A673 (cell line): ENCODE measurements at regions not wholly inside any gene's neighbourhood (a gene's known extent, or its start where the extent isn't known, plus 50 kb on each side); places are given as distances from the start of the nearest gene placed in this dataset.

Experiments used
- EZH2 ChIP-seq: fragments of 200-600 bp; sonication (generic); IDR thresholded peaks from 2 replicates; pipeline ENCODE4 v1.6.1; 2017; ENCODE audit warnings: borderline replicate concordance, low read depth, mild to moderate bottlenecking, mixed read lengths, antibody characterized with exemption, low read length; ENCODE audit not compliant: poor library complexity, severe bottlenecking
- TF ChIP-seq, protein P1 (sequence below): fragments of 300-800, 200-600 bp; sonication (generic); conservative IDR thresholded peaks from 2 replicates; pipeline ENCODE4 v1.5.1; 2017; ENCODE audit warnings: low read depth, mild to moderate bottlenecking, antibody characterized with exemption, low read length, moderate library complexity, mixed read lengths

DNA sequence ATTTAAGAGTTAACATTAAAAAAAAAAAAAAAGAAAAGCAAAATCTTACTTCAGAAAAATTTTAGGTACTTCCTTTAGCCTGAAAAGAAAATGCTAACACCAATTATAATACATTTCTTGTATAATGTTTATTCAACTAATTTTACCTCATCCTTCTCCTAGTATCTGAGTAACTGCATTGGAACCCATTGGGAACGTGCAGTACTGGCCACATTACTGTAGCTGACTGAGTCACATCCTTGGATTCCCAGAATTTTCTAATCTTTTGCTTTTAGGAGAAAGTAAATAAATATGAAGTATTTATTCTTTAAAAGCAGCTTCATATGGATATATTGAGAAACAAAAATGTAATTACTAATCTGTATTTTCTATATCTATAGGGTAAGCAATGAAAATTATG lies 82.6 kb upstream of the SLITRK2 start:
- no peak for TF ChIP-seq EZH2
- TF ChIP-seq, protein P1, sequence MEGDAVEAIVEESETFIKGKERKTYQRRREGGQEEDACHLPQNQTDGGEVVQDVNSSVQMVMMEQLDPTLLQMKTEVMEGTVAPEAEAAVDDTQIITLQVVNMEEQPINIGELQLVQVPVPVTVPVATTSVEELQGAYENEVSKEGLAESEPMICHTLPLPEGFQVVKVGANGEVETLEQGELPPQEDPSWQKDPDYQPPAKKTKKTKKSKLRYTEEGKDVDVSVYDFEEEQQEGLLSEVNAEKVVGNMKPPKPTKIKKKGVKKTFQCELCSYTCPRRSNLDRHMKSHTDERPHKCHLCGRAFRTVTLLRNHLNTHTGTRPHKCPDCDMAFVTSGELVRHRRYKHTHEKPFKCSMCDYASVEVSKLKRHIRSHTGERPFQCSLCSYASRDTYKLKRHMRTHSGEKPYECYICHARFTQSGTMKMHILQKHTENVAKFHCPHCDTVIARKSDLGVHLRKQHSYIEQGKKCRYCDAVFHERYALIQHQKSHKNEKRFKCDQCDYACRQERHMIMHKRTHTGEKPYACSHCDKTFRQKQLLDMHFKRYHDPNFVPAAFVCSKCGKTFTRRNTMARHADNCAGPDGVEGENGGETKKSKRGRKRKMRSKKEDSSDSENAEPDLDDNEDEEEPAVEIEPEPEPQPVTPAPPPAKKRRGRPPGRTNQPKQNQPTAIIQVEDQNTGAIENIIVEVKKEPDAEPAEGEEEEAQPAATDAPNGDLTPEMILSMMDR = no peak
